ENCODE measurements at regions not wholly inside any gene's neighbourhood (a gene's known extent, or its start where the extent isn't known, plus 50 kb on each side); places are given as distances from the start of the nearest gene placed in this dataset.
A peak's percentile ranks its signal among the peaks of the same experiment; 100 is the strongest.
"Not testable (repeated sequence)": the region's sequence is repeated elsewhere in the genome, so short reads cannot be mapped to it uniquely, and the experiment has no call there.

DNA sequence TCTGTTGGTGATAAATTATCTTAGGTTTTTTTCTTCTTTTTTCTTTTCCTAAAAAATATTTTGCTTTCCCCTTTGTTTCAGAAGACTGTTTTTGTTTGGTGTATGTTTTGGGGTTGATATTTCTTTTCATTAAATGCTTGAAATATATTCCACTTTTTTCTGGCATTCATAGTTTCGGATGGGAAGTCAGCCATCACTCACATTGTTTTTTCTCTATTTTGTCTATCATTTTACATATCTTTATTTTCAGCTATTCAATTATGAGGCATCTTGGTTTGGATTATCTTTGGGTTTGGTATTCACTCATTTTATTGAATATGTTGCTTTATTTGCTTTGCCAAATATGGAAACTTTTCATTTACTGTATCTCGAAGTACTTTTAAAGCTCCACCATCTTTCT is 600.5 kb upstream of the EYS start:
- no peak for DNase-seq

DNA sequence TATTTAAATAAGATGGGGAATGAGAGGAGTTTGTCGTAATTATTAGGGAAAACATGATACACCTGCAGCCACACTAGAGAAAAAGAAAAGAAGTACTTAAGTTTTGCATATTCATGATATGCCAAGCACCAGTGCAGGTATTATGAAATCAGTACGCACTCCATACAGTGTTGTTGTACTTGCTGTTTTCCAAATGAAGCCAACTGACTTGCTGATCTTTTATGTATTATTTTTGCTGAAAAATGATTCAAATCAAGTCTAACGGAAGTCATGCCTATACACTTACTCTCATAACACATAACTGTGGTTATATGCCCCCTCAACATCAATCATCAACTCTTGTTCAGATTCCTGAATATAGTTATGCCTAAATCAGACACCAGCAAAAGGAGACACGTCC is 584.9 kb upstream of the EYS start:
- DNase-seq, result no peak

DNA sequence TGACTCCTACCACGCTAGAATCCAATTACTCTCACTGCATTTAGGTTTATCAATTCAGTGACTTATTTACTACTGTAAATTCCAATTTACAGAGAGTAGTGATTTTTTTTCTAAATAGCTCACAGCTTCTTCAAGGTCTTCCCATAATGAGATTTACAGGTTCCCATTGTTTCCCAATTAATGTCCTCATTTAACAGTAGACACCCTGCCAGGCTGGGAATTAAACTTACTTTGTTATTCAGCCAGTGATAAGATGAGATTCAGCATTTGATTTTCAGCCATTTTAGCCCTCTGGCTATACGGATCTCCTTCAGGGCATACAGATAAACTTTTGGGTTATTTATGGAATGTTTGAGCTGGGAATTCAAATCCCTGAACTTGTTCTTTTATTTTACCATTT is 582.9 kb upstream of the EYS start:
- DNase-seq, result no peak

DNA sequence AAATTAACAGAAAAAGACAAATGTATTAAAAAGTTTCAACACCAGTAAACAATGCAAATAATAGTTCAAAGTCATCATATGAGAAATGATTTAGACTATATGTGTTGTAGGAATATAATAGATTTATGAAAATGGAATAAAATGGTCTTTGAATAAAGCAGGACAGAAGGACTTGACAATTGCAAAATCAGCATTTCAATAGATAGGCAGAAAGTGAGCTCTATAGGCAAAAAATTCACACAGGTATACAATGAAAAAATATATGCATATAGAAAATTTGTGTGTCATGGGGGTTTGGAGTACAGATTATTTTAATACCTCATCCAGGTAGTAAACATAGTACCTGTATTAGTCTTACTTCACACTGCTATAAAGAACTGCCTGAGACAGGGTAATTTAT is 571.1 kb upstream of the EYS start:
- no peak for DNase-seq

DNA sequence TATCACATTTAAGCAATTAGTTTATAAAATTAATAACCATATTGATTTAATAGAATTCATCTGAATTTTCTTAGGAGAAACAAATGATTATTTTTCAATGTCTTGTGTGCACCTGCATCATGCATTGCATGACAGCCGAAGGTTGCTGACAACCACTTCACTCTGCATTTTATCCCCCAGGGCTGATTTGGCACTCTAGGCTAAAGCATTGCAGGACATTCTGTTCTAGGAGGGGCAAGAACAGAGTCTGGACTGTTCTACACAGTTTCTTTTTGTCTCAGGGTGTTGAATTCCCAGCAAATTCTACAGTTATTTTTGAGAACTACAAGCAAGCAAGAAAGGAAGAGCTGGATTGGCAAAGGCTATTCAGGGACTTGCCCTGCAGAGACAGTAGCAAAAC is 570.4 kb upstream of the EYS start:
- no peak for DNase-seq

DNA sequence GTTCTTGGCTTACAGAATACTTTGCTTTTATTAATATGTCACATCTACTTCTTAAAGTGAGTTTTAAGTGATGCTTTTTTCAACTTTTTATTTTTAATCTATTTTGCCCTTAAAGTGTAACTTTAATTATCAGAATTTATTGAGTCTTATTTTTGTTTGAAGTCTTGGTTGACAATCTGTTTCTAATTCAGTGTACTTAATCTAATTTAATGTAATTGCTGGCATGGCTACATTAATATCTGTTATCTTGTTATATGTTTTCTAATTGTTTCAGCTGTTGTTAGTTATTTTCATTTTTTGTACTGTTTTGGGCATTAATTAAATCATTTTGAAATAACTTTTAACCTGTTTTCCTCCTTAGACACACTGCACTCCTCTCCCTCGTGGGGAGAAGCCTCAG is 558.7 kb upstream of the EYS start:
- no peak for DNase-seq

DNA sequence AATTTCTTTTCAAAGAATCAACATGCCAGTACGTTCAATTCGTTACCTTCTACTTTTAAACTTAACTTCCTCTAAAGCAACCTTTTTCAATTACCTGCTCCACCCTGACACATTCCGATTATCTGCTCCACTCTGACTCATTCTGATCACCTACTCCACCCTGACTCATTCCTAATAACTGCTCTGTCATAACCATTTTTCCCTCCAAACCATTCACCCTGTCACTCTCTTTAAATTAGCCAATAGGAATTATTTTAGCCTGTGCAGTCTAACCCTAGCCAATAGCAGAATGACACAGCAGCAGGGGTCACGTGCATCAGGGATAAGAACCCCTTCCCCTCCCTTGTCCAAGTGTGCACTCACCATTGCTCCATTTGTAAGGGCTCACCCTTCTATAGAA is 557.4 kb upstream of the EYS start:
- no peak for DNase-seq

DNA sequence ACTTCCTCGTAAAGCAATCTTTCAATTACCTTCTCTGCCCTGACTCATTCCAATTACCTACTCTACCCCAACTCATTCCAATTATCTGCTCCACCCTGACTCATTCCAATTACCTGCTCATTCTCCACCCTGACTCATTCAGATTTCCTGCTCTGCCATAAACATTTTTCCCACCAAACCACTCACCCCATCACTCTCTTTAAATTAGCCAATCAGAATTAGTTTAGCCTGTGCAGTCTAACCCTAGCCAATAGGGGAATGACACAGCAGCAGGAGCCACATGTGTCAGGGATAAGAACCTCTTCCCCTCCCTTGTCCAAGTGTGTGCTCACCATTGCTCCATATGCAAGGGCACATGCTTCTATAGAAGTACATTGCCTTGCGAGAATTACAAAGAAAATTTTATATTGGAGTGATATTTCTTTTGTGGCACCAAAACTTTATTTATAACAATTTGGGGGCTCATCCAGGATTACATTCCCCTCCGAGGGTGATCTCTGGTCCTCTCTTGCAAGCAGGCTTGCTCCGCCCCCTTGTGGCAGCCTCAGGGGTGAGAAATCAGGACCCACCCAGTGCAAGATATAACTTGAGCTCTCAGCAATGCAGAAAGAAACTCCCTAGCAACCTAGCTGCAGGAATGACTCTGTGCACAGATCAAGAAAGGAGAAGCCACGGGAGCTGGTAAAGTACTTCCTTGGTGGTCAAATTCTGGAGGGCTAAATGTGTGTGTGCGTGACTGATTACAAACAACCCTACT is 551.9 kb upstream of the EYS start:
- not testable (repeated sequence) for DNase-seq

DNA sequence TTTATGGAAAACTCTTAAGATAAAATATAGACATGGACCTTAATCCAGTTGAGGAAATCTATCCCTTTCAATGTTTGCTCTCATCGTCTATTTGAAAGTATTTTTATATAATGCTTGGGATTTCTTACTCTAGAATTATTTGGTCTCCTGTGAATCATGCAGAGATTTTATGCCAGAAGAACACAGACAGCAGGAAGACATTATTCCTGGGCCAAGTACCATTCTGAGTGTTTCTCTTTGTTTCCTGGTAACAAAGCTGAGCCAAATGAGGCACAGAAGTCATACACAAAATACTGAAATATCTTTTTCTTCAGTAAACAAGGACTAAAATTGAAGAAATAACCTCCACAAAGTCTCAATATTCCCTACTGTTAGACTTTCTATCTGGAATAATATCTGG is 538.2 kb upstream of the EYS start:
- DNase-seq, result no peak

DNA sequence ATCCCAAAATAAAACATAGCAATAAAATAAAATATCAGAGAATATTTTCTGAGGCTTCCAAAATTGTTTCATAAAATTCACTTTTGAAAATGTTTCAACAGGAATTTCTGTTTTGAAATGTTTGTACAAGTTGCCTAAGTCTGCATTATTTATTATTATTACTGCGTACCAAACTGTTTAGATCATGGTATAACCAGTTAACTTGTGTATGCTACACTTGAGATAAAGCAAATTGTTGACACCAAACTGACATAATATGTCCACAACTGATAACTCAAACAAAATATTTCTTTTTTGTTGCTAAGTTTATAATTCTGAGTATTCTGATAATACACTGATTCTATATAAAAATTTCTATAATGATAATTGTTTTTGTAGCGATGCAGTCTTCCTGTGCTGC is 531.8 kb upstream of the EYS start:
- DNase-seq, result no peak

DNA sequence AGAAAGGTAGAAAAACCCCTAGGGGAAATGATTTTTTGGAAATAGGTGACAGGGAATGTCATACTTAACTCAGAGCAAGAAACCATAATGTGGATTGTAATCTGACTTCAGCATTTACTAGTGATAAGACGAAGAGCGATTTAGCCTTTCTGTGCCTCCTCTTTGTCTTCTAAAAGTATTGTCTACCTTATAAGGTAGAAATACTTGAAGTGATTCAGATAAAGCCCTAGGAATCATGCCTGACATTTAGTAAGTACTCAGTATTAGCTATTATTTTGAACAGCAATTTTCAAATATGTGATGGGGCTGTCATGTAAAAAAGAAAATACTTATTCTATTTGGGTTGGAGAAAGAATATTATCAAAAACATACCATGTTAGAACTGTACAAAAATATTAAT is 525.9 kb upstream of the EYS start:
- DNase-seq, result no peak

DNA sequence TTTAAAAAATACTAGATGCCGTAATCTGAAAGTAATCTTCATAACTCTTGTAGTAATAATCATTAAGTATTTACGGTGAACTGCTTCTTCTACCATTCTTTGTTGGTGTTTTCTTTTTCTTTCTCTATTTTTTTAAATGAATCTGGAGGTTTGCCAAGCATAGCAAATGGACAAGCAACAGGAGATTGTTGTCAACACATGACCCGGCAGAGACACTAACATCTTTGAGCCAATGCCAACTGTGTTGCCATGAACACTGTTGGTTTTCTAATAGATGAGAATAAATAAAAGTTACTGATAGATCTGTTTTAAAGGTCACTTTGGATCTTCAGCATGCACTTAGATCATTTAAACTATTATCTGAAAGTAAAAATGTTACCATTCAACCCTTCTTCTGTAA is 523.6 kb upstream of the EYS start:
- DNase-seq, result no peak

DNA sequence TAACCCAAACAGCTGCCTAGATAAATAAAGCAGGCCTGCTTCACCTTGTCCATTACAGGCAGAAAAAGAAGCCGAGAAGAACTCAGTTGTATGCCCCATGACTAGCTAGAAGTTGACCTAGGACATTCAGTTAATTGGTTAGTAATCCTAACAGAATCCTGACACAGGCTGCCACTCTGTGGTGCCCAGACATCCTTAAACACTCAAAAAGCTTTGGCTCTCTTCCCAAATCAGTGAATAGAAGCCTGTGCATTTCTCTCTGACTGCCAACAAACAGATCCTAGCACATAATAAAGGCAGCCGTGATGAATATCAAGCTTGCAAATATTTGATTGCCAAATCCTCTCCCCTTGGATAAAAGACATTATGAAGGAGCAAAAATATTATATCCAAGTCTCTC is 519.1 kb upstream of the EYS start:
- peak; percentile 88 for DNase-seq

DNA sequence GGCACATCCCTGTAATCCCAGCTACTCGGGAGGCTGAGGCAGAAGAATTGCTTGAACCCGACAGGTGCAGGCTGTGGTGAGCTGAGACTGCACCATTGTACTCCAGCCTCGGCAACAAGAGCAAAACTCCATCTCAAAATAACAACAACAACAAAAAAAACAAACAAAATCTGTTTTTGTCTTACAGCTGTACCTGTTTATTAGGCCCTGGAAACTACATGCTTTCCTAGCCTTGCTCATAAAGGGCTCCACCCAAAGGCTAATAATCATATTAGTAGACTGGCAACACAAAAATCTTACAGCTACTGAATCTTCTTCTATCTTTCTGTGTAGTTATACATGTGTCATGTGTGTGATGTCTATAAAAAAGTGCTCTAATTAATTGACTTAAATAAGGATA is 503.9 kb upstream of the EYS start:
- DNase-seq, result no peak

DNA sequence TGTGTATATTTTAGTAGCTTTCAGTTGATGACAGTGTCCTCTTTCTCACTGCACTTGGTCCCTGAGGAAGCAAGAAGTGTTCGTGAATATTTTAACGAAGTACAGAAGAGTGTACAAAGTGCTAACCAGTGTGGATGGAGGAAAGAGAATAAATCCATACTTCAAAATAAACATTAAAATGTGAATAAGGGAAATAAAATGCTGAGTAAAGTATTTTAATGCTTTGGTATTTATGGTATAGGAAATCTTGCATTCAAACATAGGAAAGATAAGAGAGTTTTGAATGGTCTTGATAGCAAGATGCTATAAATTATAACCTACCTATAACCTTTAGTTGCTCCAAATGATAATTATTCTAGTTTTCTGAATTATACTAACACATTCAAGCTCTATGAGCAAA is 493.4 kb upstream of the EYS start:
- DNase-seq, result no peak

DNA sequence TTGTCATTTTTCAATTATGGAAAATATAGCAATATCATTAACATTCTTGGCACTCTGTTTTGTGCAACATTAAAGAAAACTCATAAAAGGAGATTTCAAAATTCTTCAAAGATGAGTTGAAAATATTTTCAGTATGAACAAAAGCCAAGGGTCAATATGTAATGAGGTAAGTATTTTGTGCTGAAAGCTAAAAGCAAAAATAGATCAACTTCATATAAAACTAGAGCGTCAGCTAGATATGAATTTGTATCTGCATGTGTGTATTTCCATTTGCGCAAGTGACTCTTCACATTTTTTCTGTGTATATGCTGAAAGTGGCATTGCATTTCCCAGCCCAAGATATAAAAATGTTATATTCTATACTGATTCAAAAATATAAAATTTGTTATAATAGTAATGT is 492.1 kb upstream of the EYS start:
- DNase-seq, result no peak

DNA sequence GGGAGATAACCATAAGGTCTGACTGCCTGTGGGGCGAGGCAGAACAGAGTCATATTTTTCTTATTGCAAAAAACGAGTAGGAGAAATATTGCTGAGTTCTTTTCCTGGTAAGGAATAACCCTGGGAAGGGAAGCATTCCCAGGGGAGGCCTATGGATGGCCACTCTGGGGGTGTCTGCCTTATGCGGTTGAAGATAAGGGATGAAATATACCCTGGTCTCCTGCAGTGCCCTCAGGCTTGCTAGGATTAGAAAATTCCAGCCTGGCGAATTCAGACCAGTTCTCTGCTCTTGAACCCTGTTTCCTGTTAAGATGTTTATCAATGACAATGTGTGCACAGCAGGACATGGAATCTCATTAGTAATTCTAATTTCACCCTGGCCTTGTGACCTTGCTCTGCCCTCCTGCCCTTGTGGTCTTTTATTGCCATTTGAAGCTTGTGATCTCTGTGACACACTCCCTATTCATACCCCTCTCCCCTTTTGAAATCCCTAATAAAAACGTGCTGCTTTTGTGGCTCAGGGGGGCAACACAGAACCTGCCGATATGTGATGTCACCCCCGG is 491.1 kb upstream of the EYS start:
- DNase-seq, result no peak

DNA sequence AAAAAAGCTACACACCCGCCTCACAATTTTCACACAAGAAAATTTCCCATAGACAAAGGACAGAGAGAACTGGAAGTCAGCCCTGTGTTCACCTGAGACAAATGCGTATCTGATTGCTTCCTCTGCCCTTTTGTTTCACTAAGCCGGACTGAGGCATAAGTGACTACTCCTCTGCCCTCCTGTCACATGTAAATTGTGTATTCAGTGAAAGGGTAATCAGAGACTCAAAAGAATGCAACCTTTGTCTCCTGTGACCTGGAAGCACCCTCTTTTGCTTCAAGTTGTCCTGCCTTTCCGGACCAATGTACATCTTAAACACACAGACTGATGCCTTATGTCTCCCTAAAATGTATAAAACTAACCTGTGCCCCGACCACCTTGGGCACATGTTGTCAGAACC is 483.8 kb upstream of the EYS start:
- DNase-seq, result peak; percentile 9

DNA sequence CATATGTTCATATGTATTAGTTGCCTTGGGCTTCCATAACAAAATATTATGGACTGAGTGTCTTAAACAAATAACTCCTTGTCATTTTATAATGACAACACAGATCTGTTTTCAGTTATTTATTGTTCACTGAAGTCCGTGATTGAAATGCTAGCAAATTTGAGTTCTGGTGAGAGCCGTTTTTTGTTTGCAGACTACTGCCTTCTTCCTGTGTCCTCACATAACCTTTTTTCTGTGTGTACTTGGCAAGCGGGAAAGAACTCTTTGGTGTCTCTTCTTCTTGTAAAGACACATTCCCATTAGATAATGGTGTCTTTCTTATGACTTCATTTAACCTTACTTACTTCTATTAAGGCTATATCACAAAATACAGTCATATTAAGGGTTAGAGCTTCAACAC is 482.9 kb upstream of the EYS start:
- peak; percentile 19 for DNase-seq

DNA sequence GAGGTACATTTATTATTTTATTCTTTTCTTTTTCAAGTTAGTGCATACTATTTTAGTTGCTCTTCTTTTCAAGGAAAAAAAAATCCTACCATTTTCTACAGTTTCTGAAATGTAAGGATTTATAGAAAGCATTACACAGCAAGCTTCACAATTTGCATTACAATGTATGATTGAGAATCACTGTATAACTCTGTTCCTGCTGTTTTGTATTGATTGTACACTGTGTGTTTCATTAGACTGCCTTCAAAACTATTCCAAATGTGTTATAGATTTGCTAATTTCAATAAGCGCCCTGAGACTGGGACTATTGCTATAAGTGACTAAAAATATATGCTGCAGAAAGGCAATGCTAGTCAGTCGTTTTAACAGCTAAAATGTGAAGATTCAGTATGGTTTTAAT is 479.7 kb upstream of the EYS start:
- DNase-seq, result no peak

DNA sequence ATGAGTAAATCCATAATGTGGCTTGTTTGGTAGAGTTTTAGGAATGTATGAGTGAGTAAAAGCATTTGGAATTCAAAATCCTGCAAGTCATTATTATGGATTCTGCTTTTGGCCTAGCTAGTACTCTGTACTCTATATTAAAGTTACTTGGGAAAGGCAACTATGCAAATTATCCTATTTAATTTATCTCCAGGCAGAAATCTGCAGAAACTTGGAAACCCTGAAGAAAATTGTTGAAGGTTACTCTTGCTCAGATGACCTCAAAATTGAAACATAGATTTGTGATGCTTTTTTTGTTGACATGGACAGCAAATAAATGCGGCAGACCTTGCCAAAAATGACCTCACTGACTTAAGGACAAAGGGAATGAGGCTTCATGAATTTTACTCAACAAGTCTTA is 477.1 kb upstream of the EYS start:
- no peak for DNase-seq

DNA sequence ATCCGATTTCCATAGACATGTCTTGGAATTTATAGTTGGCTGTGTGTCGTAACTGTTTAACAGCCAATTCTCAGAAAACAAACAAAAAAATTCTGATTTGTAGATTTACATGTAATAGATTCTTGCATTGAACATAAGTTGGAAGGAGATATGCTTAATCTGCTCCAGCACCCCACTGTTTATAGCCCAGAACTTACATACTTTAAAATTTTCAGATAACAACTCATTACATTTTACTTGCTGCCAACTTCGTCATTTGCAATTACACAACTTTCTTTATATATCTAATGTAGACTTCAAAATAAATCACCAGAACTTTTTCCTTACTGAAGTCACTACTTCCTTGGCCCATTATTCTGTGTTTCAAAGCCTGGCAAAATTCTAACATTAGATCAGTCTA is 472.3 kb upstream of the EYS start:
- no peak for DNase-seq

DNA sequence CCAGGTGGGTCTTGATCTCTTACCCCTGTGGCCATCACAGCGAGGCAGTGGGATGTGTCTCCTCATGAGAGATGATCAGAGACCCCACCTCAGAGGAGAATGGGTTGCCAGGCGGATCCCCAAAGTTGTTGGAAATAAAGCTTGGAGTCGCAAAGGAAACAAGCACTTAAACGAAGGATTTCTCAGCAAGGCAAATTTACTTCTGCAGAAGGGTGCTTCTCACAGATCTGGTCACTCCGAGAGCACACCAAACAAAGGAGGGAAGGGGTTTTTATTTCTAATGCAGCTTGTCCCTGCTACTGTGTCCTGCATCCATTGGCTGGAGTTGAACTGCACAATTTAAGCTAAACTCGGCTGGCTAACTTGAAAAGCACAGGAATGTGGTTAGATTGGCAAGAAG is 466.6 kb upstream of the EYS start:
- no peak for DNase-seq

DNA sequence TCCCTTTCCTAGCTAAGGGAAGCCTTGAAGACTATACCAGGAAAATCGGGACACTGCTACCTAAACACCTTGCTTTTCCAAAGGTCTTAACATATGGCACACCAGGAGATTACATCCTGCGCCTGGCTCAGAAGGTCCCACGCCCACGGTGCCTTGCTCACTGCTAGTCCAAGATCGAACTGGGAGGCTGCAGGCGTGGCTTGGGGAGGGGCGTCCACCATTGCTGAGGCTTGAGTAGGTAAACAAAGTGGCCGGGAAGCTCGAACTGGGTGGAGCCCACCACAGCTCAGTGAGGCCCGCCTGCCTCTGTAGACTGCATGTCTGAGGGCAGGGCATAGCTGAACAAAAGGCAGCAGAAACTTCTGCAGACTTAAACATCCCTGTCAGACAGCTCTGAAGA is 459.7 kb upstream of the EYS start:
- not testable (repeated sequence) for DNase-seq

DNA sequence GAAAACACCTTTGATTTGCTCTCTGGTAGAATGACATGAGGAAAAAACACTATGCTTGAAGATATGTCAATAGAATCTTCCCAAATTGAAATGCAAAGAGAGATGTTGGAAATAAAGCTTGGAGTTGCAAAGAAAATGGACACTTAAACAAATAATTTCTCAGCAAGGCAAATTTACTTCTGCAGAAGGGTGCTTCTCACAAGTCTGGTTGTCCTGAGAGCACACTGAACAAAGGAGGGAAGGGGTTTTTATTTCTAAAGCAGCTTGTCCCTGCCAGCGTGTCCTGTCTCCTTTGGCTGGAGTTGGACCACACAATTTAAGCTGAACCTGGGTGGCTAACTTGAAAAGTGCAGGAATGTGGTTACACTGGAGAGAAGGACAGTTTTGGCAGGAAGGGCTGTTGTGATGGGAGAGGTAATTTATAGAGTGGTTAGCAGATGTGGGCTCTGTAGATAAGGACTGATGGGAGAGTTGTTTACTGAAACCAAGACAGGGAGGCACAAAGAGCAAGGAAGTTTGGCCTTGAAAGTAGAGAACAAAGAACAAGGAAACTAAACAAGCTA is 454.6 kb upstream of the EYS start:
- no peak for DNase-seq
